Thyroid gland (tissue), 4 donors: ENCODE measurements at regions not wholly inside any gene's neighbourhood (a gene's known extent, or its start where the extent isn't known, plus 50 kb on each side); places are given as distances from the start of the nearest gene placed in this dataset.
"Not testable (repeated sequence)": the region's sequence is repeated elsewhere in the genome, so short reads cannot be mapped to it uniquely, and the experiment has no call there.

Experiments
- DNase-seq, 2 donors: peaks; one replicate each; pipeline ENCODE4 v3.0.0-alpha.2; 2019
- H3K27ac ChIP-seq, 3 donors: fragments of 200-600 bp; sonication (generic); 1 replicate in 2 of 3; 2 replicates in 1 of 3; pipeline ENCODE4 v1.5.1; 2016 to 2019; ENCODE audit warnings: mild to moderate bottlenecking in 1 of 3, moderate library complexity in 1 of 3
- H3K27me3 ChIP-seq: fragments of 200-600 bp; sonication (generic); one replicate; pipeline ENCODE4 v1.5.1; 2019
- H3K36me3 ChIP-seq, 2 donors: fragments of 200-600 bp; sonication (generic); one replicate each; pipeline ENCODE4 v1.5.1; 2016 to 2019
- H3K4me1 ChIP-seq, 2 donors: fragments of 200-600 bp; sonication (generic); one replicate each; pipeline ENCODE4 v1.5.1; 2017 to 2019
- H3K4me3 ChIP-seq, 3 donors: fragments of 200-600 bp; sonication (generic); replicated peaks in 1 of 3; 1 replicate in 2 of 3; 2 replicates in 1 of 3; pipeline ENCODE4 v1.5.1; 2016; ENCODE audit warnings: mild to moderate bottlenecking in 1 of 3
- H3K9me3 ChIP-seq: fragments of 200-600 bp; sonication (generic); one replicate; pipeline ENCODE4 v1.5.1; 2017
- CTCF ChIP-seq, 6 experiments: fragments of 200-600 bp in 3 of 6; fragments of 450-650 bp in 3 of 6; sonication (generic) in 3 of 6; IDR thresholded peaks; one replicate each; pipeline ENCODE4 v1.5.1; 2016 to 2019; ENCODE audit warnings: antibody characterized with exemption in 6 of 6, mild to moderate bottlenecking in 2 of 6, inconsistent platforms in 1 of 6, moderate library complexity in 1 of 6
- POLR2A ChIP-seq, 2 donors: fragments of 450-650 bp; IDR thresholded peaks; one replicate each; pipeline ENCODE4 v1.6.1; 2017; ENCODE audit warnings: antibody characterized with exemption in 2 of 2, mild to moderate bottlenecking in 2 of 2, moderate library complexity in 1 of 2
- WGBS, 2 donors: methylation state at CpG; one replicate each; pipeline ENCODE4 v1.1.5; 2017; 5-methylcytosine and 5-hydroxymethylcytosine counted together
- intact Hi-C: fragments of 100-400 bp; cut with DNase I; formaldehyde crosslinking; loops from one replicate; pipeline ENCODE4 v1.15.1; 2023

DNA sequence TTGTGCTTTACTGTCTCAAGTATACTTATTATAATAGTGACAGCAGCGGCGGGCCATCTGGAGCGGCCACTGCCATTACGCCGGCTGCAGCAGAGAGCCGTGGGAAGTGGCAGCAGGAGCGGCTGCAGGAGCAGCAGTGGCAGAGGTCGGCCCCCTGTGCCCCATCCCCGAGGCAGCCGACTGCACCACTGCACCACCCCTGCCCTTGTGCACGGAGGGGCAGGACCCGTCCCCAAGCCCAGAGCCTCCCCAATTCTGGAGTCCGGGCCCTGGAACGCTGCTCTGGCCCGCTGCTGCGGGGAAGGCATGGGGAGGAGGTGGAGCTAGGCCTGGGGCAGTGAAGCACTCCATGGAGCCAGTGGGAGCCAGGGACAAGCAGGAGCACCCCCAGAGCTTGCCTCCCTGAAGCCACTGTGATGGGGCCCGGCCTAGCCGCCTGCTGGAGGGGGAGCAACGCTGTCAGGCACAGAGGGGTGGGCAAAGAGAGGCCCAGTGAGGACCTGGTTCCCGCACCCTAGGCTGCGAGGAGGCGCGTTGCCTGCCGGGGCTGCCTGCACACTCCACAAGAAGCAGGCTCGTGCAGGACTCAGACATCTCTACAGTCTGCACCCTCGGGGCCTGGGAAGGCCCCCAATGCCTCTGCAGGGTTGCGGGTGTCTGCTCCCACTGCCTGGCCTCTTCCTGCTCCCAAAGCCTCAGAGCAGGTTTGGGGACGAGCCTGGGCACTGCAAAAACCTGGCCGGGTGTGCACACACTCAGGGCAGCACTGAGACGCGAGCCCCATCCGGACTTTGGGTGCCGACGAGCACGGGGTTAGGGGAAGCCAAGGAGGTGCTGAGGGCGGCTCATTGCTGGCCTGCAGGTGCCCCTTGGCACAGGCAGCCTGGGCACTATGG lies 74.2 kb upstream of the RASSF8 start:
- Histone ChIP-seq H3K27ac (no peak overlapping the region), H3K9me3 (no peaks in the 10 kb centered on the region), H3K27me3 (no peaks in the 10 kb centered on the region), H3K4me1 (no peaks in the 10 kb centered on the region), H3K4me3 (no peak overlapping the region), H3K36me3 (no peaks in the 10 kb centered on the region)
- 94 to 95% methylated on average over 29 to 31 of the region's 36 CpGs for WGBS, 2 donors
- DNase-seq, result no peak
- TF ChIP-seq POLR2A (IDR thresholded peaks at IDR 0.05) (no peak), CTCF (IDR thresholded peaks at IDR 0.05) (no peak)
- intact Hi-C loops, result no loop called here

GRCh38 chr12:25884920-25885234 lies 73.6 kb upstream of the RASSF8 start:
- Histone ChIP-seq H3K4me3 (no peak overlapping the region), H3K27ac (no peak overlapping the region), H3K4me1 (no peaks in the 10 kb centered on the region), H3K9me3 (no peaks in the 10 kb centered on the region), H3K27me3 (no peaks in the 10 kb centered on the region), H3K36me3 (no peaks in the 10 kb centered on the region)
- TF ChIP-seq CTCF (IDR thresholded peaks at IDR 0.05), result no peak
- TF ChIP-seq POLR2A (IDR thresholded peaks at IDR 0.05), result no peak
- intact Hi-C loops, result no loop called here
- 91 to 100% methylated on average over 2 to 7 of the region's 9 CpGs for WGBS, 2 donors
- DNase-seq, result no peak

- H3K36me3 ChIP-seq, result no peaks in the 10 kb centered on the region
- no peak overlapping the region for H3K4me3 ChIP-seq
- TF ChIP-seq CTCF (IDR thresholded peaks at IDR 0.05) (no peak), POLR2A (IDR thresholded peaks at IDR 0.05) (no peak)
- intact Hi-C loops, result no loop called here
- no peaks in the 10 kb centered on the region for H3K27me3 ChIP-seq
- no peaks in the 10 kb centered on the region for H3K9me3 ChIP-seq
- DNase-seq, result no peak
- no peak overlapping the region for H3K27ac ChIP-seq
- H3K4me1 ChIP-seq, result no peaks in the 10 kb centered on the region
Observed at GRCh38 chr12:25886396-25886795, 72.1 kb upstream of the RASSF8 start.

DNA sequence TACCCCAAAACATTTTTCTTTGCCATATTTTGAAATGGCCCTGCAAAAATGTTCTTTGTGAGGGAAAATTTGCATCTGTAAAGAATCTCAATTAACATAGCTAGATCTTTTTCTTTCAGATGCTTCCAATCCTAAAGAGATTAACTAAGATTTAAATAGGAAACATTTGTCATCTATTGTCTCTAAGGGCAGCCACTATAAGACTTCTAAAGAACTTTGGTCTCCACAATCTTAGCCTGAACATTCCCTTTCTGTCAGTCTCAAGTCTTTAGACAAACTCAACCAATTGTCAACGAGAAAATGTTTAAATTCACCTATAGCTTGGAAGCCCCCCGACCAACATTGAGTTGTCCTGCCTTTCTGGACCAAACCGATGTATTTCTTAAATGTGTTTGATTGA lies 71.1 kb upstream of the RASSF8 start:
- H3K4me1 ChIP-seq, result no peaks in the 10 kb centered on the region
- no peaks in the 10 kb centered on the region for H3K27me3 ChIP-seq
- H3K4me3 ChIP-seq, result no peak overlapping the region
- H3K27ac ChIP-seq, result no peak overlapping the region
- no peaks in the 10 kb centered on the region for H3K36me3 ChIP-seq
- no peaks in the 10 kb centered on the region for H3K9me3 ChIP-seq
- intact Hi-C loops, result no loop called here
- no peak for TF ChIP-seq POLR2A (IDR thresholded peaks at IDR 0.05)
- no peak for TF ChIP-seq CTCF (IDR thresholded peaks at IDR 0.05)
- DNase-seq, result no peak
- WGBS, 2 donors, result 58 to 60% methylated on average over 3 of the region's 3 CpGs

GRCh38 chr12:25889185-25889584 lies 69.3 kb upstream of the RASSF8 start:
- DNase-seq, result no peak
- Histone ChIP-seq H3K36me3 (no peaks in the 10 kb centered on the region), H3K4me1 (no peaks in the 10 kb centered on the region), H3K27ac (no peak overlapping the region), H3K4me3 (no peak overlapping the region), H3K27me3 (no peaks in the 10 kb centered on the region), H3K9me3 (no peaks in the 10 kb centered on the region)
- TF ChIP-seq CTCF (IDR thresholded peaks at IDR 0.05) (no peak), POLR2A (IDR thresholded peaks at IDR 0.05) (no peak)
- intact Hi-C loops, result no loop called here
- WGBS, 2 donors, result 46 to 50% methylated on average over 6 of the region's 6 CpGs

DNA sequence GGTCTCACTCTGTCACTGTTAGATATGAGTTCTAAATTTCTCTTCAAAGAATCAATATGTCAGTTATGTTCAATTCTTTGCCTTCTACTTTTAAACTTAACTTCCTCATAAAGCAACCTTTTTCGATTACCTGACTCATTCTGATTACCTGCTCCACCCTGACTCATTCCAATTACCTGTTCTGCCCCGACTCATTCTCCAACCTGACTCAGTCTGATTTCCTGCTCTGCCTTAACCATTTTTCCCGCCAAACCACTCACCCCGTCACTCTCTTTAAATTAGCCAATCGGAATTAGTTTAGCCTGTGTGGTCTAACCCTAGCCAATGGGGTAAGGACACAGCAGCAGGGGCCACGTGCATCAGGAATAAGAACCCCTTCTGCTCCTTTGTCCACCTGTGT lies 67.4 kb upstream of the RASSF8 start:
- H3K9me3 ChIP-seq, DNase-seq, H3K4me3 ChIP-seq, H3K4me1 ChIP-seq, H3K27me3 ChIP-seq, H3K27ac ChIP-seq, H3K36me3 ChIP-seq, intact Hi-C loops: not testable (repeated sequence)
- WGBS, 2 donors, result 87 to 93% methylated on average over 6 of the region's 6 CpGs
